NCI-H1694 treated with DMSO at 0.1 percent for 48 hours (cell line): ENCODE measurements at regions not wholly inside any gene's neighbourhood (a gene's known extent, or its start where the extent isn't known, plus 50 kb on each side); places are given as distances from the start of the nearest gene placed in this dataset.
"Not testable (repeated sequence)": the region's sequence is repeated elsewhere in the genome, so short reads cannot be mapped to it uniquely, and the experiment has no call there.

Experiments
- DNase-seq: peaks from one replicate; lab custom pipeline; 2025; lab: John Stamatoyannopoulos, UW

DNA sequence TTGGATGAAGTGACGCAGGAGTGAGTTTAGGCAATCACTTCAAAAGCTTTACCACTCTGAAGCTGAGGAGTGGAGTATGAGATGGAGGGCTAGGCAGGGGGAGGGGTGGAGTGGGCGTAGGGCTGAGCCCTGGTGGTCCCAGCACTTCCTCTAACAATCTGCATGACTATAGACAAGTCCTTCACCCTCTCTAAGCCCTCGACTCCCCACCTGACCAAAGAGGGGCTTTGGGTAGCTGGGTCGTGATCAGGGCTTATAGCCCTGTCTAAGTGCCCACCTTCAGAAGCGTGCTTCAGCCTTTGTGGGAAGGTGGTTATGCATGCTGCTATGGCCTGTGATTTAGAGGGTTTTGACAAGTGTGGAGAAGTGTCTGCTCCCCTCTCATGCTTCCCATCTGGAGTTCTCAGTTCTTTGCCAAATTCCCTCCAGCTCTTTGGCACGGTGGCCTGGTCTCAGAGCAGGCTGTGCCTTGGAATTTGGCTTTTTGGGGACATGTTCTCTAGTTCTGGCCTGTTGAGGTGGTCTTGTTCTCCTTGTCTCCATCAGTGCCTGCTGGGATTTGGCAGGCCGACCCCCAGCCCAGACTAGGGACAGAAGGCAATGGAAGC is 53.0 kb downstream of the ACTBL2 start:
- no peak for DNase-seq

DNA sequence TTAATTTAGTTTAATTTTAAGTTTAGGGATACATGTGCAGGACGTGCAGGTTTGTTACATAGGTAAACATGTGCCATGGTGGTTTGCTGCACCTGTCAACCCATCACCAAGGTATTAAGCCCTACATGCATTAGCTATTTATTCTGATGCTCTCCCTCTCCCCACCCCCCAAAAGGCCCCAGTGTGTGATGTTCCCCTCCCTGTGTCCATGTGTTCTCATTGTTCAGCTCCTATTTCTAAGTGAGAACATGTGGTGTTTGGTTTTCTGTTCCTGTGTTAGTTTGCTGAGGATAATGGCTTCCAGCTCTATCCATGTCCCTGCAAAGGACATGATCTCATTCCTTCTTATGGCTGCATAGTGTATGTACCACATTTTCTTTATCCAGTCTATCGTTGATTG is 53.6 kb downstream of the ACTBL2 start:
- DNase-seq = not testable (repeated sequence)

DNA sequence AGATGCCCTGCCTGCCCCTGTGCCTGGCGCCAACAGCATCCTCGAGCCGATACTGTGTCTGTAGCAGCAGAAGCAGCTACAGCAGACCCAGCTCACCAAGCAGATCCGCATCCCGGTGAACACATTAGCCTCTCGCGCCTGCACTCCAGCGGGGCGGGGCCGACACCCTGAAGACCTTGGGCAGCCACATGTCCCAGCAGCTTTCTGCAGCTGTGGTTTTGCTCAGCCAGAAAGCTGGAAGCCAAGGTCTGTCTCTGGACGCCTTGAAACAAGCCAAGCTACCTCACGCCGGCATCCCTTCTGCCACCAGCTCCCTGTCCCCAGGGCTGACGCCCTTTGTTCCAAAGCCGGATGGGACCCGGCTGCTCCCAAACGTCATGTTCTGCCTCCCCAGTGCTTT is 59.6 kb downstream of the ACTBL2 start:
- DNase-seq = no peak

DNA sequence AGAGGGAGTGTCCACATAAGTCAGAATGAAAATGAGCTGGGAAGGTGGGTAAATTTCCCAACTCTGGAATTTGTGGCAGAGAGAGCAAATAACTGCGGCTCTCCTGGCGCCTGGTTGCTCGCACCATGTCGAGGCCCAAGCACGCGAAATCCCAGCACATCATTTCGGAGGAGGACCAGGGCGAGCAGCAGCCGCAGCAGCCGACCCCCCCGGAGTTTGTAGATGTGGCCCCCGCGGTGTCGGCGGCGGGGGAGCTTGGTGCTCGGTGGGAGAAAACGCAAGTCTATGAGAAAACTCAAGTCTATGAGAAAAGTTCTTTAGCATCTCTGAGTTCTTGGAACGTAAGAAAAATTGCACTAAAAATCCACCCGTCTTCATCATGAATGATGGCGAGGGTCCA is 60.3 kb downstream of the ACTBL2 start:
- no peak for DNase-seq

DNA sequence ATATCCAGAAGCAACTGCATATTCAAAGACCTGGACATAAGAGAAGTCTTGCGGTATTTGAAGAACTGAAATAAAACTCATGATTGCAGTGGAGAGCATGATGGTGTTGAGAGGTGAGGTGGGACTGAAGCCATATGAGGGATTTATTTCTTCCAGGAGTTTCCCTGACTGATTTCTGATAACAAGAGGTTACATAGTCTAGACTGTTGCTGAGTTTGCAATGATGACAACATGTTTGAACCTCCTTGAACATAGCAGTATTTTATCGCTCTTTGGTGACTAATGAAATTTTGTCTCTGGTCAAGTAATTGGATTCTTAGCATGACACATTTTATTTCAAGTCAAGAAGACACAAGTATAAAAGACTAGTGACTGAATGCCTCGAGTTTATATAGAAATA is 61.8 kb downstream of the ACTBL2 start:
- DNase-seq = no peak

DNA sequence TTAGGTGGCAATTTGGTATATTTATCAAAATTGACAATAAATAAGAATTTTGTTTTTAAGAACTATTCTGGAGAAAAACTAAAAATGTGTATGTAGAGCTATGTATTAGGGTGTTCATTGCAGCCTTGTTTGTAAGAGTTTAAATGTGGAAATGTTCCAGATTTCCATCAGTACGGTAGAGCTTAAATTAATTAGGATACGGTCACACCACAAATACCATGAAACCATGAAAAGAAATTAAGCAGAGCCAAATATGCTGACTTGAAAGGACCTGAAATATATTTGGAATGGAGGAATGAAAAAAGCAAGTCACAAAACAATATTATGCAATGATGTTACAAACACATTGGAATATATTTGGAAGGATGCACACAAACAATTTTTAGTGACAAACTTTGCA is 64.6 kb downstream of the ACTBL2 start:
- DNase-seq = no peak

DNA sequence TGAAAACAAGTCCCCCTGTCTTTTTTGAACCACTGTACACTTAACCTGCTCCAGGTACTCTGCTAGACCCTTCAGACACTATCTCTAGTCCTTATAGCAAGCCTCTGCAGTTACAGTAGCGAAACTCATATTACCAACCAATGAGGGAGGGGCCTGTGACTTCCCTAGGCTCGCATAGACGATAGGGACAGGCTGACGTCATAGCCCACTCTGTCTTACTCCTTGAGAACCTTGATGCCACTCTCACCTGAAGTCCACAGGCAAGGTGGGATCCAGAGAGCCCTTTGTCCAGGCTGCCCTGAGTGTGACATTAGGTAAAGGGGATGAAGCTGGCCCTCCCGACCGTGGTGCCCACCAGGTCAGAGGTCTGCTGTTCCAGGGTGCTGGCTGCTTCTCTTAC is 65.3 kb downstream of the ACTBL2 start:
- no peak for DNase-seq

DNA sequence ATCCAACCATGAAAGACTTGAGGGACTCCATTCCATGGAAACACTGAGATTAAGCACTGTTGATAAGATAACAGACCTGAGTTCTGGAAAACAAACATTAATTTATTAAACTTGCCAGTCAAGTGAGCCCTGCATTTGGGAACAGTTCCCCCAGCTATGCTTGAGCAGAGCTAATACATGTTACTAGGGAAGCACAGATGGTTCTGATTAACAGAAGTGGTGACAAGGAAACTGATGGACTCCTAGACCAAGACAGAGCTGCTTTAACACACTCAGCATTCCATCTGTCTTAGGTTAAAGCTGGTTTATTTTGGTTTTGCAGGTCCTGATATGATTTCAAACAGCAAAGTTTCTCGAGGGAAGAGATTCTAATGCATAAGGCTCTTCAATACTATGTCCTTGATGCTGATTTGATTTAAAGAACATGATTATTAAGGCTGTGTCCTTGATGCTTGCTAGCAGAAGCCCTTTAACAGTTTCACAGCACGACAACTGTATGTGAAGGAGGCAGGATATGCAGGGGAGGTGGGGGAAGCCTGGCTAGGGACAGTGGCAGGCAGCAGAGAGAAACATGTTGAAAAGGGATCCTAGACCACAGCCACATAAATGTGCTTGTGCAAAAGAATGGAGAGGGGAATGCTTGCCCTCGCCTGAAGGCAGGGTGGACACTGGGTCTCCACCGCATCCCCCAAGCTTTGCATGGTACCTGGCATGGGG is 66.2 kb downstream of the ACTBL2 start:
- no peak for DNase-seq

DNA sequence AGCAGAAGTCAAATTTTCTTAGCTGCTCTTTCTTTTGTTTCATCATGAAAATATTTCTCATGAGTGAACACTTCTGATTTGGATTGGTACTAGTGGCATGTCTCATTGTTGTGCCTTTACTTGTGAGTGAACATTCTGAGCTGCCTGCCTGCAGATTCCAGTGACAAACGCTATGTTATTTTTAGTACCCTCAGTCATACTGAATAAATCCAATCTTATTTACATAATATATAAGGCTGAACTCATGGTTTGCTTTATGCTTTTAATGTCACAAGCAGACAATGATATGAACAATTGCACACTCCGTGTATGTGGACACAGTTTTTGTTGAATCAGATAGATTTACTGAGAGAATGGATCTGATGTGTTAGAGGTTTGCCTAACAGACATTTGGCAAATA is 67.8 kb downstream of the ACTBL2 start:
- no peak for DNase-seq

DNA sequence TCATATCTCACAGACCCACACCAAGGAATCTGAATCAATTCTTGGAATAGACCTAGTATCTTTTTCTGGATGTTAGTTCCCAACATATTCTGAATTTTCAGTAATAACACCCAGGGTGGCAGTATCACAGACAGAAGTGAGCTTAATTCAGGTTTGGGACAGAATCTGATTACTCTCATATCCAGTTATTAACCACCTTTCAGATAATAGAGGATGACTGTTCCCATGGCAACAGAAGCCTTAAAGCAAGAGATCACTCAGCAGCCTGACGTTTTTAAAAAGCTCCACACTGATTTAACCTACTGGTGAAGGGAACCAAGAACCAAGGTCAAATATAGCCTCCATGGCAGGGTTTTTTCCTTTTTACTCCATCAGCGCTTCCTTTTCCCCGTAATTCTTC is 68.4 kb downstream of the ACTBL2 start:
- no peak for DNase-seq

DNA sequence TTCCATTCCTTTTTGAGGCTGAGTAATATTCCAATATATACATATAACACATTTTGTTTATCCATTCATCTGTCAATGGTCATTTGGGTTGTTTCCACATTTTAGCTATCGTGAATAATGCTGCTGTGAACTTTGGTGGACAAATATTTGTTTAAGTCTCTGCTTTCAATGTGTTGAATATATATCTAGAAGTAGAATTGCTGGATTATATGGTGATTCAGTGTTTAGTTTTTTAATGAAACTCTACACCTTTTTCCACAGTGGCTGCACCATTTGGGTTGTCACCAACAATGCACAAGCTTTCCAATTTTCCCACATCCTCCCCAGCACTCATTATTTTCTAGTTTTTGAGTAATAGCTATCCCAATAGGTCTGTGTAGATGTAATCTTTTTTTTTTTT is 69.5 kb downstream of the ACTBL2 start:
- no peak for DNase-seq

DNA sequence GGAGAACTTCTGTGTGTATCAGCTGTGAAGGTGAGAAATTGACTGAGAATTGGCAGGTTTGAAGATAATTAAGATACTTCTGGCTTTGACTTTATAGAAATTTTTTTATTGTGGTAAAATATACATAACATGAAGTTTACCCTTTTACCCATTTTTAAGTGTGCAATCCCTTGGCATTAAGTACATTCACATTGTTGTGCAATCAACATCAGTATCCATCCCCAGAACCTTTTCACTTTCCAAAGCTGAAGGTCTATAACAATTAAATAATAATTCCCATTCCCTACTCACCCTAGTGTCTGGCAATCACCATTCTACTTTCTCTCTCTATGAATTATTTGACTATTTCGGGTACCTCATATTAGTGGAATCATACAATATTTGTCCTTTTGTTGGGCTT is 69.9 kb downstream of the ACTBL2 start:
- DNase-seq = no peak

DNA sequence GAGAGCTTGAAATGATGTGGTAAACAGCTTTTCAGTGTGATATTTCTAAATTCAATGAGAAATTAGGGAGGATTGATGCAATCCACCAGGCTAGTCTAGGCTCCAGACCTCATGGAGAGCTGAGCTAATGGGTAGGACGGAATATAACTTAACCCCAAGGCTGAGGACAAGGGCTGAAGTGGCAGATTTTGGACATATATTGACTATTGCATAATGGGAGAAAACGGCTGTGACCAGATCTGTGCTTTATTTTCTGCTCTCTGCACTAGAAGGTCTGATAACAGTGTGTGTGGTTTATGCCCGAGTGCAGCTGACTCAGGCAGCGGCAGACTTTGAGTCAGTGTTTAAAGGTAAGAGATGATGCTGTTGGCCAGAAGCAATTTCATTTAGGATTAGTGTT is 70.6 kb downstream of the ACTBL2 start:
- no peak for DNase-seq

DNA sequence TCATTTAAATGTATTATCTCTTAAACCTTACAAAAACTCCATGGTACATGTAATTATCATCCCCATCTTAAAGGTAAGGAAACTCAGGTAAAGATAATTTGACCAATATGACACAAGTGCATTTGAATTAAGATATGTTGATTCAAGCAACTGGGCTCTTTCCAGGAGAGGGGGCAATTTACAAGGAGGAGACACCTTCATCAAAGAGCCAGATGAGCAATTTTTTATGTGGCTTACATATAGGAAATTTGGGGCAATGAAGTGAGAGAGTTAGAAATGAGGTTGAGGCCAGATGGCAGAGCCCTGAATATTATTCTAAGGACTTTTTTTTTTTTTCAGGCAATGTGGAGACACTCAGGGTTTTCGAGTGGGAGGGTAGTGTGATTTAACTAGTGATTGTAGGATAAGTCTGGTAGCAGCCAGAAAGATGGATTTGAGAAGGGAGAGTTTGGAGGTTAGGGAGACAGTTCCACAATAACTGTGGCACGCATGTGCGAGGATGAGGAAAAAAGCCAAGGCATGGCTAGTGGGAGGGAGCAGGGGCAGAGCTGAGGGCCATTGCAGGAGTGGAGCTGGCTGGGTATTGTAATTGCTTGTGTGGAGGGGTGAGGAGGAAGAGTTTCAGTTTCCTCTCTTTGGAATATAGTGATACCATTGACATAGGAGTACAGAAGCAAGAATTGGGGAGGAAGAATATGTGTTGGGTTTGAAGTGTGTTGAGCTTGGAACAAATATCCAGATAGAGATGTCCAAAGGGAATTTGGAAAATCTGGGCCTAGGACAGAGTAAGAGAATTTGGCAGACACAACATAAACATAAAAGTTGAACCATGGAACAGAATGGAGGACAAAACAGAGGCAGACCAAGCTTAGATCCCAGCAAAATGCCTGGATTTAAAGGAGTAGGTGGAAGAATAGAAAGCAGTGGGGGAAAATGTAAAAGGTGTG is 72.0 kb downstream of the ACTBL2 start:
- DNase-seq = no peak

DNA sequence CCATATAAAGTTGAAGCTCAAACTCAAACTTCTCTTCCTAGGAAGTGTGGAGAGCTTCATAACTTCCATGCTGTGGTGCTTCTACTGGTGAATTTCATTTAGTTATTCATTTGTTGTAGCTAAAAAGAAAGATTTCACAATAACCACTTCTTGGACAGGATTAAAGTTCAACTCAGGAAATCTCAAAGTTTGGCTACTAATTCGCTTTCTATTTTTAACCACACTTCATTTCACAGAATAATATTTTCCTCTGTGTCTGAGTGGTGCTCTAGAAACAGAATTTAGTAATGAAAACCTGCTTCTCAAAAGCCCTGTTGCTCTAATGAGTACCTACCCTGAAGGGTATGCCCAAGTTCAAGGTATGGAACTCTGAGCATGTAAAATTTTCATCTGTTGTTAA is 73.9 kb downstream of the ACTBL2 start:
- DNase-seq = no peak

DNA sequence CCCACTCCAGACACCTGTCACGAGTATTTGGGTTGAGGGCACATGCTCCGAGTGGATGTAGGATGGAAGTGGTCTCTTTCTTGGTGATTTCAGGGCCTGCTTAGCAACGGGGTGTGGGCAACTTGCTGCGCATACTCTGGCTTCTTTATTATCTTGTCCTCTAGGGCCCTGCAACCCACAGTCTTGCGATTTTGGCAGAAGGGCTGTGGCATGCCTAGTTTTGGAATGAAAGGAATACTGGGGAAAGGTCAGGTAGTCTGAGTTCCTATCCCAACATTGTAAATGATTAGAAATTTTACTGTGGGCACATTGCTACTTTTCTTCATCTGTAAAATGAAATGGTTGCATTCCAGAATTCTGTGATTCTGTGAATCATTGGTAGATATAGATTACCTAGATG is 74.3 kb downstream of the ACTBL2 start:
- no peak for DNase-seq

DNA sequence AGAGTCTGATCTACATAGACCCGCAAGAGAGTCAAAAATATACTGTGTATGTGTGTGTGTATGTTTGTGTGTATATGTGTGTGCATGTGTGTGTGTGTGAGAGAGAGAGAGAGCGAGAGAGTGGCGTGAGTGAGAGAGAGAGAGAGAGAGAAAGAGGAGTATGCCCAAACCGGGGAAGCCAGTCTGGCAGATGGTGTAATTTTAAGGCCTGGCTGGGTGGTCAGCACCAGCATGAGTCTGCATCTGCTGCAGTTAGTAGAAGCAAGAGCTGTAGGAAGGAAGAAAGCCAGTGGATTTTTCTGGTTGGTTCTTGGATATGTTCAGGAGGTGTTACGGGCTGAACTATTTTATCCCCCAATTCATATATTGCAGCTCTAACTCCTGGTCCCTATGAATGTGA is 75.2 kb downstream of the ACTBL2 start:
- DNase-seq = no peak

DNA sequence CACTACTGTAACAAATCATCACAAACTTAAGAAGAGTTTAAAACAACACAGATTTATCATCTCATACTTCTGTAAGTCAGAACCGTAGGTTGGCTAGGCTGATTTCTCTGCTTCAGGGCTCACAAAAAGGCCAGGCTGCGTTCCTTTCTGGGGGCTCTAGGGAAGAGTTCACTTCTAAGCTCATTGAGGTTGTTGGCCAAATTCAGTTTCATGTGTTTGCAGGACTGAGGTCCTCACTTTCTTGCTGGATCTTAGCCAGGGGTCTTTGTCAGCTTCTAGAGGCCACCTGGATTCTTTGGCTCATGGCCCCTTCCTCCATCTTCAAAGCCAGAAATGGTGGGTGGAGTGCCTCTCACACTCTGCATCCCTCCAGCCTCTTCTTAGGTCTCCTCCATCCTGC is 76.0 kb downstream of the ACTBL2 start:
- no peak for DNase-seq

DNA sequence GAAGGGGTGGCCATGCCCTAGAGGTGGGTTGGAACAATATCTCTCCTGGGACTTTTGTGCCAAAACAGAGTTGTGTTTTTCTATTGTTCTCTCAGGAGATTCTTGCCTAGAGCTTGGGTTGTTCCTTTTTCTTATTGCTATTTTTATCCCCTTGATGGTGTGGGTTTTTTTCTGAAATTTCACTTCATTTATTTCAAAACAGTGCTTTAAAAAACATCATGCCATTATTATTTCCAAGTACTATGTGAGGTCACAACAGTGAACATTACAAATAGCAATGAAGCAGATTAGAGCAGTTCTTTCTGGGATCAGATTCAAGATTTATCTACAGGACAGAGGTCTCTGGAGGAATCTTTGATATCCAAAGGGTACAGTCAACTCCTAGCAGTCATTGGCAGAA is 76.6 kb downstream of the ACTBL2 start:
- no peak for DNase-seq

DNA sequence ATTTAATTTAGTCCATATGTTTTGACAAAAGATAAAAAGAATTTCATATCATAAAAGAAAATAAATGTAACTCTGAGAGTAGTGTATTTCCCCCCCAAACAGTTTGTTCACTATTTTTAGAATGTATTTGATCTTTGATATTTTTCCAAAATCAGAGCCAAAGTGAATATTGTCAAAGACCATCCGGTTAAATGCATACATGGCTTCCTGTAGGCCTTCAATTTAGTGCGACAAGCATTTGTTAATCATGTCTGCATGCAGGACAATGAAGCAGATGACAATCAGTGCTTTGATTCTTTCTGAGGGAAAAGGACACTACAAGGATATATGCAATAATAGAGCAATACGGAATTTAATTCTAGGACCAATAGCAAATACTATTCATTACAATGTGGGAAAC is 79.8 kb downstream of the ACTBL2 start:
- no peak for DNase-seq

DNA sequence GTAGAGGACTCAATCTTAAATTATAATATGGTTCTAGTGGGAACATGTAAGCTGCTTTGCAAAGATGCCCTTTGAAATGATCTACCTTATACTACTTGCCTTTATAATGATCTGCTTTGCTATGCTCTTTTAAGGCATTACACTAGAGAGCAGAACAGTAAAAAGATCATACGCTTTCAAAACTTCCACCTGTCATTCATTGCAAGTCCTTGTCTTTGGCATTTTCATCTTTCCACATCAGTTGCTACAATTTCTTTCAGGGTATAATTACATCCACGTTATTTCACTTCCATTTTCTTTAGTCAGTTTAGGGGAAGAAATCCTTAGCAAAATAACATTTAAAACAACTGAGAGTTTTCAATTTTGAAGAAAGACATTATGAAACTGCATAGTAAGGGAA is 80.3 kb downstream of the ACTBL2 start:
- no peak for DNase-seq

DNA sequence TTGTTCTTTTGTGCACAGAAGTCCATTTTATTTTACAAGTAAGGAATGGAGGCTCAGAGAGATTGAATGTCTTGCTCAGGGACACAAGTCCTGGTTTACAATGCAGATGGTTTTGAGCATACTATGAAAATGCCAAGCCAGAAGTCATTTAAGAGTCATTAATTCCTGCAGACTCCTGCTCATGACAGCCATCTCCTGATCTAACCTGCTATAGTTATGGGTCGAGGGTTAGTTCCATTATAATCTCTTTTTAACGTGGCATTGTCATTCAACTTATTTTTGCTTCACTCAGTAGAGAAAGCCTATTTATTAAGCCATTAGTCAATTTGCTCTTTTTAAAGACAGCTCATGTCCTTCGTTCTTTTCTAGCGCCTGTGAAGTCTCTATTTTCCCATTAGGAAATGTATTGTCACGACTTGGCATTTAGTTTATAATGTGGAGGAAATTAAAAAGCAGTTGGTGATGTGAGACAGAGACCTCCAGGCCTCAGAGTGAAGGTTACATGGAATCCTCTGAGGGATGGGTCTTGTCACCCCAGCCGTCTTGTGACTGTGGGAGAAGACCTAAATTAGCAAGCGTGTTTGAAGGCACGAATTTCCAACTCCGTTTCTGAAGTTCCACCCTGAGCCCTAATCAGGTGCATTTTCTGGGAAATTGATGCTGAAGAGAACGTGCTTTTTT is 84.1 kb downstream of the ACTBL2 start:
- no peak for DNase-seq

DNA sequence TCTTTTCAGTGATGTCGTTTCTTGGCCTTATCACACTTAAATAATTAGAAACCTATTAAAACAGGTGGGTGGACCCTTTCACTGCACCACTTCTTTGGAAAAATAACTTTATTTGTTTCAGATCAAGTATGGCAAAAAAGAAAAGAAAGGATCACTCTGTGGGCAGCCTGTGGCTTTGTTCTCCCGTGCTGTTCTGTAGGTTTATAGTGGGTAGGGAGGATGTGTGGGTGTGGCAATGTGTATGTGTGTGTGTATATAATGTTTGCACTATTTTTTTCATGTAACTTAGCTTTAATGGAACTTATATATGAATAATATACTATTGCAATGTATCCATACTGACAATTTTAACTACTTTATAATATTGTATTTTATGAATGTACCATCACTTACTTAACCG is 85.9 kb downstream of the ACTBL2 start:
- DNase-seq = no peak
